ENCODE measurements at regions not wholly inside any gene's neighbourhood (a gene's known extent, or its start where the extent isn't known, plus 50 kb on each side); places are given as distances from the start of the nearest gene placed in this dataset.
"Not testable (repeated sequence)": the region's sequence is repeated elsewhere in the genome, so short reads cannot be mapped to it uniquely, and the experiment has no call there.

DNA sequence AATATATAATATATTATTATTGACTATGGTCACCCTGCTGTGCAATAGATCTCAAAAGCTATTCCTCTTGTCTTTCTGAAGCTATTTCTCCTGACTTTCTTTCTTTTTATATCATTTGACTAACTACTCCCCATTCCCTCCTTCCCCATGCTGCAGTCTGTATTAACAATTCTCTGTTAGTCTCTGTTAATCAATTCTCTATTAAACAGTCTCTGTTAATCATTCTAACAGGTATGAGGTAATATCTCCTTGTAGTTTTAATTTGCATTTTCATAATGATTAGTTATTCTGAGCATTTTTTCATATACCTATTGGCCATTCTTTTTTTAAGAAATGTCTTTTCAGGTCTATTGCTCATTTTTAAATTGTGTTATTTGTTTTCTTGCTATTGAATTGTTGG, 201.0 kb upstream of the B3GALT2 start:
- Histone ChIP-seq H3K36me3 (ENCODE audit: control insufficient read depth in 1 of 2, insufficient read depth in 2 of 2, low read length in 2 of 2) (no peaks in the 10 kb centered on the region), H3K9me3 (ENCODE audit: control insufficient read depth in 1 of 2, low read length in 2 of 2) (no peaks in the 10 kb centered on the region), H3K4me1 (ENCODE audit: control insufficient read depth in 1 of 2, insufficient read depth in 2 of 2, low read length in 2 of 2) (no peaks in the 10 kb centered on the region), H3K27ac (ENCODE audit: low read length) (no peak overlapping the region), H3K27me3 (ENCODE audit: low read depth, low read length) (no peaks in the 10 kb centered on the region), H3K4me3 (ENCODE audit: low read depth in 1 of 2, low read length in 2 of 2) (no peak overlapping the region)

GRCh38 chr1:193378451-193378850, 192.0 kb upstream of the B3GALT2 start:
- H3K27me3 ChIP-seq (ENCODE audit: low read depth, low read length); H3K4me3 ChIP-seq (ENCODE audit: low read depth in 1 of 2, low read length in 2 of 2); H3K9me3 ChIP-seq (ENCODE audit: control insufficient read depth in 1 of 2, low read length in 2 of 2); H3K27ac ChIP-seq (ENCODE audit: low read length); H3K4me1 ChIP-seq (ENCODE audit: control insufficient read depth in 1 of 2, insufficient read depth in 2 of 2, low read length in 2 of 2); H3K36me3 ChIP-seq (ENCODE audit: control insufficient read depth in 1 of 2, insufficient read depth in 2 of 2, low read length in 2 of 2): not testable (repeated sequence)

DNA sequence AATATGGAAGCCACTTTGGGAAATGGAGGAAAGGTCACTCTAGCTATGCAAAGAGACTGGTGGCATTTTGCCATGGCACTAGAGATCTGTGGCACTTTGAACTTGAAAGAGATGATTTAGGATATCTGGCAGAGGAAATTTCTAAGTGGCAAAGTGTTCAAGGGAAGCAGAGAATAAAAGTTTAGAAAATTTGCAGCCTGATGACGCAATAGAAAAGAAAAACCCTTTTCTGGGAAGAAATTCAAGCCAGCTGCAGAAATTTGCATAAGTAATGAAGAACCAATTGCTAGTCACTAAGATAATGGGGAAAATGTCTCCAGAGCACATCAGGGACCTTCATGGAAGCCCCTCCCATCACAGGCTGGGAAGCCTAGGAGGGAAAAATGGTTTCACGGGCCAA, 191.1 kb upstream of the B3GALT2 start:
- H3K9me3 ChIP-seq (ENCODE audit: control insufficient read depth in 1 of 2, low read length in 2 of 2), result no peaks in the 10 kb centered on the region
- H3K4me1 ChIP-seq (ENCODE audit: control insufficient read depth in 1 of 2, insufficient read depth in 2 of 2, low read length in 2 of 2), result no peaks in the 10 kb centered on the region
- no peaks in the 10 kb centered on the region for H3K36me3 ChIP-seq (ENCODE audit: control insufficient read depth in 1 of 2, insufficient read depth in 2 of 2, low read length in 2 of 2)
- no peak overlapping the region for H3K27ac ChIP-seq (ENCODE audit: low read length)
- H3K27me3 ChIP-seq (ENCODE audit: low read depth, low read length), result no peaks in the 10 kb centered on the region
- H3K4me3 ChIP-seq (ENCODE audit: low read depth in 1 of 2, low read length in 2 of 2), result no peak overlapping the region

GRCh38 chr1:193372553-193372952, 186.1 kb upstream of the B3GALT2 start:
- Histone ChIP-seq H3K27ac (ENCODE audit: low read length) (no peak overlapping the region), H3K27me3 (ENCODE audit: low read depth, low read length) (no peaks in the 10 kb centered on the region), H3K36me3 (ENCODE audit: control insufficient read depth in 1 of 2, insufficient read depth in 2 of 2, low read length in 2 of 2) (no peaks in the 10 kb centered on the region), H3K4me1 (ENCODE audit: control insufficient read depth in 1 of 2, insufficient read depth in 2 of 2, low read length in 2 of 2) (no peaks in the 10 kb centered on the region), H3K9me3 (ENCODE audit: control insufficient read depth in 1 of 2, low read length in 2 of 2) (peaks cover 0 to 3% of the 10 kb centered on the region in 2 donors), H3K4me3 (ENCODE audit: low read depth in 1 of 2, low read length in 2 of 2) (no peak overlapping the region)

DNA sequence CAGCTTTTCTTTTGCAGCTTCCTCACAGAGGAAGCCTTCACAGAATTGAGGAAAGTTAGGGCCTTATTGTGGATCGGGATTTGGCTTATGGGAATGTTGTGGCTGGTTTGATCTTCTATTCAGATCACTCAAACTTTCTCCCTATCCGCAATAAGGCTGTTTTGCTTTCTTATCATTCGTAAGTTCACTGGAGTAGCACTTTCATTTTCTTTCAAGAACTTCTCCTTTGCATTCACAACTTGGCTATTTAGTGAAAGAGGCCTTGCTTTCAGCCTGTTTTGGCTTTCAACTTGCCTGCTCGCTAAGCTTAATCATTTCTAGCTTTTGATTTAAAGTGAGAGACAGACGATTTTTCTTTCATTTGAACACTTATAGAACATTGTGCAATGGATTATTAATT, 181.9 kb upstream of the B3GALT2 start:
- Histone ChIP-seq H3K27ac (ENCODE audit: low read length) (no peak overlapping the region), H3K4me3 (ENCODE audit: low read depth in 1 of 2, low read length in 2 of 2) (peak overlapping the region in 1 of 2 donors; percentile 41), H3K36me3 (ENCODE audit: control insufficient read depth in 1 of 2, insufficient read depth in 2 of 2, low read length in 2 of 2) (no peaks in the 10 kb centered on the region)

DNA sequence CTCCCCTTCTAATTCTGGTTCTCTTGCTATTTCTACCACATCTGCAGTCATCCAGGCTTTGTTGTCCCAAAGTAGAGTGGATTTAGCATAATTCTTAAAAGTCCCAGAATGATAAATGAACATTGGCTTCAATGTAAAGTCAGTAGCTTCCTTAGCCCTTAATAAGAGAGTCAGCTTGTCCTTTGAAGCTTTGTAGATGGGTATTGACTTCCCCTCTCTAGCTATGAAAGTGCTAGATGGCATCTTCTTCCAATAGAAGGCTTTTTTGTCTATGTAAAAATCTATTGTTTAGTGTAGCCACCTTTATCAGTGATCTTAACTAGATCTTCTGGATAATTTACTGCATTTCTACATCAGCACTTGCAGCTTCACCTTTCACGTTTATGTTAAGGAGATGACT, 181.4 kb upstream of the B3GALT2 start:
- Histone ChIP-seq H3K36me3 (ENCODE audit: control insufficient read depth in 1 of 2, insufficient read depth in 2 of 2, low read length in 2 of 2) (no peaks in the 10 kb centered on the region), H3K4me1 (ENCODE audit: control insufficient read depth in 1 of 2, insufficient read depth in 2 of 2, low read length in 2 of 2) (no peaks in the 10 kb centered on the region), H3K27me3 (ENCODE audit: low read depth, low read length) (no peaks in the 10 kb centered on the region), H3K4me3 (ENCODE audit: low read depth in 1 of 2, low read length in 2 of 2) (no peak overlapping the region), H3K9me3 (ENCODE audit: control insufficient read depth in 1 of 2, low read length in 2 of 2) (peaks cover 0 to 5% of the 10 kb centered on the region in 2 donors), H3K27ac (ENCODE audit: low read length) (no peak overlapping the region)

More for the DNA sequence above, 181.9 kb upstream of the B3GALT2 start:
- Histone ChIP-seq H3K9me3 (ENCODE audit: control insufficient read depth in 1 of 2, low read length in 2 of 2) (peaks cover 0 to 5% of the 10 kb centered on the region in 2 donors), H3K27me3 (ENCODE audit: low read depth, low read length) (no peaks in the 10 kb centered on the region), H3K4me1 (ENCODE audit: control insufficient read depth in 1 of 2, insufficient read depth in 2 of 2, low read length in 2 of 2) (no peaks in the 10 kb centered on the region)

- no peak overlapping the region for H3K4me3 ChIP-seq (ENCODE audit: low read depth in 1 of 2, low read length in 2 of 2)
Measured at GRCh38 chr1:193366764-193367507, 180.5 kb upstream of the B3GALT2 start.

GRCh38 chr1:193365966-193366365, 179.6 kb upstream of the B3GALT2 start:
- no peak overlapping the region for H3K27ac ChIP-seq (ENCODE audit: low read length)
- H3K4me1 ChIP-seq (ENCODE audit: control insufficient read depth in 1 of 2, insufficient read depth in 2 of 2, low read length in 2 of 2), result no peaks in the 10 kb centered on the region
- H3K27me3 ChIP-seq (ENCODE audit: low read depth, low read length), result no peaks in the 10 kb centered on the region
- no peaks in the 10 kb centered on the region for H3K36me3 ChIP-seq (ENCODE audit: control insufficient read depth in 1 of 2, insufficient read depth in 2 of 2, low read length in 2 of 2)
- no peak overlapping the region for H3K4me3 ChIP-seq (ENCODE audit: low read depth in 1 of 2, low read length in 2 of 2)
- H3K9me3 ChIP-seq (ENCODE audit: control insufficient read depth in 1 of 2, low read length in 2 of 2), result peaks cover 0 to 5% of the 10 kb centered on the region in 2 donors

More at GRCh38 chr1:193366764-193367507, 180.5 kb upstream of the B3GALT2 start:
- no peaks in the 10 kb centered on the region for H3K4me1 ChIP-seq (ENCODE audit: control insufficient read depth in 1 of 2, insufficient read depth in 2 of 2, low read length in 2 of 2)
- H3K9me3 ChIP-seq (ENCODE audit: control insufficient read depth in 1 of 2, low read length in 2 of 2), result peaks cover 0 to 5% of the 10 kb centered on the region in 2 donors
- H3K27ac ChIP-seq (ENCODE audit: low read length), result no peak overlapping the region
- H3K36me3 ChIP-seq (ENCODE audit: control insufficient read depth in 1 of 2, insufficient read depth in 2 of 2, low read length in 2 of 2), result no peaks in the 10 kb centered on the region
- no peaks in the 10 kb centered on the region for H3K27me3 ChIP-seq (ENCODE audit: low read depth, low read length)

DNA sequence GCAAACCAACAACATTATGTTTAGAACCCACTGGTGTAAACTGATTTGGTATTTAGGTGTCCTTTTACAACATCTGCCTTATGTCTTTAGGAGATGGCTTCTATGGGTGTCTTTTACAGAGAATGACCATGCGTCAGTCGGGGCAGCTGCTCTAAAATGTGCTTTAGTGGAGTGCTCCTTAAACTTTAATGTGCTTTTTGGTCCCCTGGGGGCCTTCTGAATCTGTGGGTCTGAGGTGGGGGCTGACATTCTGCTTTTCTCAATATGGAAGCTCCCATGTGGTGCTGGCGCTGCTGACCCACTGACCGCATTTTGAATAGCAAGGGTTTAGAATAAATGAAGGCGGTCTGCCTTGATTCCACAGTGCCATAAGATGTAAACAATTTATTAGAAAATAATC, 173.2 kb upstream of the B3GALT2 start:
- Histone ChIP-seq H3K27me3 (ENCODE audit: low read depth, low read length) (no peaks in the 10 kb centered on the region), H3K9me3 (ENCODE audit: control insufficient read depth in 1 of 2, low read length in 2 of 2) (no peaks in the 10 kb centered on the region), H3K4me3 (ENCODE audit: low read depth in 1 of 2, low read length in 2 of 2) (no peak overlapping the region), H3K36me3 (ENCODE audit: control insufficient read depth in 1 of 2, insufficient read depth in 2 of 2, low read length in 2 of 2) (no peaks in the 10 kb centered on the region), H3K4me1 (ENCODE audit: control insufficient read depth in 1 of 2, insufficient read depth in 2 of 2, low read length in 2 of 2) (no peaks in the 10 kb centered on the region), H3K27ac (ENCODE audit: low read length) (no peak overlapping the region)

DNA sequence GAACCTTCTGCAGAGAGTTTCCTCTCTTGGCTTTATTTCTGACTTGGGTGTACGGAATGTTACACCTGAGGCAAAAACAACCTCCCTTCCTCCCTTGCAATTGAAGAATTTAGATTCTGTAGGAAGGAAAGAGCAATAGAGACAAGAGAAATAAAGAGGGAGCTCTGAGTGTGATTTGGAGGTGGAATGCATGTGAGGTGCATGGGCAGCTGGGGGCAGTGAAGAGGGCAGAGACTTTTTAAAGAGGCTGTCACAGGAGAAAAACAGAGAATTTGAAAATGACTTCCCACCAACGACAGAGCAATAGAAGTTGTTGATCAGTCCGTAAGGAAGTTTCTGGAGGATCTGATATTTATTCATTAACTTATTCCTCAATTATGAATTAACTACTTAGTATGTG, 172.0 kb upstream of the B3GALT2 start:
- no peaks in the 10 kb centered on the region for H3K4me1 ChIP-seq (ENCODE audit: control insufficient read depth in 1 of 2, insufficient read depth in 2 of 2, low read length in 2 of 2)
- H3K36me3 ChIP-seq (ENCODE audit: control insufficient read depth in 1 of 2, insufficient read depth in 2 of 2, low read length in 2 of 2), result no peaks in the 10 kb centered on the region
- no peak overlapping the region for H3K27ac ChIP-seq (ENCODE audit: low read length)
- H3K9me3 ChIP-seq (ENCODE audit: control insufficient read depth in 1 of 2, low read length in 2 of 2), result no peaks in the 10 kb centered on the region
- H3K27me3 ChIP-seq (ENCODE audit: low read depth, low read length), result no peaks in the 10 kb centered on the region
- H3K4me3 ChIP-seq (ENCODE audit: low read depth in 1 of 2, low read length in 2 of 2), result no peak overlapping the region

GRCh38 chr1:193356249-193356648, 169.8 kb upstream of the B3GALT2 start:
- Histone ChIP-seq H3K4me3 (ENCODE audit: low read depth in 1 of 2, low read length in 2 of 2) (no peak overlapping the region), H3K36me3 (ENCODE audit: control insufficient read depth in 1 of 2, insufficient read depth in 2 of 2, low read length in 2 of 2) (no peaks in the 10 kb centered on the region), H3K27me3 (ENCODE audit: low read depth, low read length) (no peaks in the 10 kb centered on the region), H3K27ac (ENCODE audit: low read length) (no peak overlapping the region), H3K9me3 (ENCODE audit: control insufficient read depth in 1 of 2, low read length in 2 of 2) (no peaks in the 10 kb centered on the region), H3K4me1 (ENCODE audit: control insufficient read depth in 1 of 2, insufficient read depth in 2 of 2, low read length in 2 of 2) (no peaks in the 10 kb centered on the region)

GRCh38 chr1:193355626-193356025, 169.2 kb upstream of the B3GALT2 start:
- Histone ChIP-seq H3K27me3 (ENCODE audit: low read depth, low read length) (no peaks in the 10 kb centered on the region), H3K4me1 (ENCODE audit: control insufficient read depth in 1 of 2, insufficient read depth in 2 of 2, low read length in 2 of 2) (no peaks in the 10 kb centered on the region), H3K27ac (ENCODE audit: low read length) (no peak overlapping the region), H3K36me3 (ENCODE audit: control insufficient read depth in 1 of 2, insufficient read depth in 2 of 2, low read length in 2 of 2) (no peaks in the 10 kb centered on the region), H3K9me3 (ENCODE audit: control insufficient read depth in 1 of 2, low read length in 2 of 2) (no peaks in the 10 kb centered on the region), H3K4me3 (ENCODE audit: low read depth in 1 of 2, low read length in 2 of 2) (no peak overlapping the region)
